DOHH2 (cell line): ENCODE measurements at regions not wholly inside any gene's neighbourhood (a gene's known extent, or its start where the extent isn't known, plus 50 kb on each side); places are given as distances from the start of the nearest gene placed in this dataset.
A peak's percentile ranks its signal among the peaks of the same experiment; 100 is the strongest.

Experiments used
- H3F3A ChIP-seq: fragments of 200-600 bp; sonication (generic), shearing (Covaris generic); 2 replicates; pipeline ENCODE4 v1.6.0; 2016; ENCODE audit warnings: antibody characterized with exemption, mild to moderate bottlenecking; ENCODE audit not compliant: control insufficient read depth, insufficient read depth
- H3K27ac ChIP-seq: fragments of 200-600 bp; sonication (generic); 2 replicates; pipeline ENCODE4 v1.5.1; 2014; ENCODE audit warnings: low read depth, mild to moderate bottlenecking, low read length, moderate library complexity
- H3K27me3 ChIP-seq: fragments of 200-600 bp; sonication (generic); 2 replicates; pipeline ENCODE4 v1.6.1; 2014; ENCODE audit warnings: mild to moderate bottlenecking, low read length, mixed read lengths; ENCODE audit not compliant: control insufficient read depth
- H3K36me3 ChIP-seq: fragments of 200-600 bp; sonication (generic); 2 replicates; pipeline ENCODE4 v1.6.1; 2014; ENCODE audit warnings: mild to moderate bottlenecking, low read length, moderate library complexity, mixed read lengths; ENCODE audit not compliant: control insufficient read depth
- H3K4me1 ChIP-seq: fragments of 200-600 bp; sonication (generic); 2 replicates; pipeline ENCODE4 v1.6.1; 2014; ENCODE audit warnings: mild to moderate bottlenecking, low read length, mixed read lengths; ENCODE audit not compliant: control insufficient read depth
- H3K4me2 ChIP-seq: fragments of 200-600 bp; sonication (generic); 2 replicates; pipeline ENCODE4 v1.6.0; 2014; ENCODE audit warnings: mild to moderate bottlenecking, low read length, moderate library complexity
- H3K4me3 ChIP-seq: fragments of 200-600 bp; sonication (generic); 2 replicates; pipeline ENCODE4 v1.5.1; 2014; ENCODE audit warnings: mild to moderate bottlenecking, low read length, mixed read lengths
- H3K79me2 ChIP-seq: fragments of 200-600 bp; sonication (generic); 2 replicates; pipeline ENCODE4 v1.6.1; 2014; ENCODE audit warnings: mild to moderate bottlenecking, low read length, mixed read lengths; ENCODE audit not compliant: control insufficient read depth
- H3K9me2 ChIP-seq: fragments of 200-600 bp; sonication (generic); replicated peaks from 2 replicates; pipeline ENCODE4 v1.6.1; 2014; ENCODE audit warnings: mild to moderate bottlenecking, low read length, mixed read lengths; ENCODE audit not compliant: control insufficient read depth
- H3K9me3 ChIP-seq: fragments of 200-600 bp; sonication (generic); 2 replicates; pipeline ENCODE4 v1.6.1; 2014; ENCODE audit warnings: antibody characterized with exemption, low read length, mixed read lengths; ENCODE audit not compliant: control insufficient read depth, insufficient read depth
- H4K20me1 ChIP-seq: fragments of 200-600 bp; sonication (generic); 2 replicates; pipeline ENCODE4 v1.6.0; 2014; ENCODE audit warnings: low read depth, mild to moderate bottlenecking, antibody characterized with exemption, low read length, moderate library complexity; ENCODE audit not compliant: control insufficient read depth, insufficient read depth
- CTCF ChIP-seq: fragments of 200-600 bp; sonication (generic); IDR thresholded peaks from one replicate; pipeline ENCODE4 v1.5.1; 2014; ENCODE audit warnings: antibody characterized with exemption, mild to moderate bottlenecking, low read depth, low read length; ENCODE audit not compliant: poor library complexity, severe bottlenecking
- EZH2phosphoT487 ChIP-seq: fragments of 200-600 bp; sonication (generic); IDR thresholded peaks from 2 replicates; pipeline ENCODE4 v1.6.1; 2017; ENCODE audit warnings: borderline replicate concordance, mild to moderate bottlenecking, antibody characterized with exemption, low read length, moderate library complexity, mixed read lengths

DNA sequence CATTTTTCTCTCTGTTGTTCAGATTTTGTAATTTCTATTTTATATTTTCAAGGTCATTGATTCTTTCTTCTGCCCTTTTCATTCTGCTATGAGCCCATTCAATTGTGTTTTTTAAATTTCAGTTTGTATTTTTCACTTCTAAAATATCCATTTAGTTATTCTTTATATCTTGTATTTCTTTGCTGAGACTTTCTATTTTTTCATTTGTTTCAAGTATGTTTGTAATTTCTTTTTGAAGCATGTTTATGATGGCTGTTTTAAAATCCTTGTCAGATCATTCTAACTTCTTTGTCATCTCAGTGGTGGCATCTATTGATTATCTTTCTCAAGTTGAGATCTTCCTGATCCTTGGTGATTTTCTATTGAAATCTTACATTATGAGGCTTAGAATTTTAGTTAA, 157.2 kb upstream of the USP9X start:
- Histone ChIP-seq H3K27ac (no peak overlapping the region), H3F3A (no peaks in the 10 kb centered on the region), H3K27me3 (no peaks in the 10 kb centered on the region), H3K36me3 (no peaks in the 10 kb centered on the region), H3K4me3 (no peak overlapping the region), H3K9me2 (no peaks in the 10 kb centered on the region), H3K4me1 (peaks cover under 1% of the 10 kb centered on the region), H3K9me3 (no peaks in the 10 kb centered on the region), H4K20me1 (no peaks in the 10 kb centered on the region), H3K79me2 (no peaks in the 10 kb centered on the region), H3K4me2 (no peak overlapping the region)
- TF ChIP-seq EZH2phosphoT487: no peak
- no peak for TF ChIP-seq CTCF

GRCh38 chrX:40931921-40932320, 153.3 kb upstream of the USP9X start:
- no peak overlapping the region for H3K27ac ChIP-seq
- peaks cover 8% of the 10 kb centered on the region for H3K4me1 ChIP-seq
- no peaks in the 10 kb centered on the region for H3K36me3 ChIP-seq
- H3K4me2 ChIP-seq: no peak overlapping the region
- no peaks in the 10 kb centered on the region for H3K27me3 ChIP-seq
- no peak overlapping the region for H3K4me3 ChIP-seq
- H4K20me1 ChIP-seq: no peaks in the 10 kb centered on the region
- no peaks in the 10 kb centered on the region for H3F3A ChIP-seq
- H3K9me2 ChIP-seq: no peaks in the 10 kb centered on the region
- no peaks in the 10 kb centered on the region for H3K79me2 ChIP-seq
- TF ChIP-seq CTCF (no peak), EZH2phosphoT487 (no peak)
- H3K9me3 ChIP-seq: no peaks in the 10 kb centered on the region

DNA sequence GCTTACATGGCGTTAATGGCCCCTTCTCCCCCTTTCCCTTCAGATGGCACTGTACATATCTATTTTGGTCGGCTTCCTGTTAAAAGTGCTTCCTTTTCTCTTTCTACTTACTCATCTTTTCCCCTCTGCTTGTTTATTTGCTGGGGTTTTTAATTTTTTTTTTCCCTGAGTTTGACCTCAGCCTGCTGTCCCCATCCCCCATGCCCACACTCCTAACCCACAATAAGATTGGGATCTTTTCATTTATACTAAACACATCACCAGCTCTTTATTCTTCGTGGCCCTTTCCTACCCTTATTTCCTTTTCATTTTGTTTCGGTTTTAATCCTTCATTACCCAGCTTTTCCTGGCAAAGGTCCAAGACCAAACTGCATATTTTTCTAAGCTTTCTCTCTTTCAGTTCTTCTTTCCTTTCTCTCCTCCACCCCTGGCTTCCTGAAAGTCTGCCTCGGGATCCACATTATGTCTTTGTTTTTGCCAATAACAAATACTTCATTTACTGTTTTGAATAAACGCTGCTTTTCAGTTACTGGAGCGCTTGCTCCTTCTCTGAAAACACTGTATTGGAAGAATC, 152.0 kb upstream of the USP9X start:
- H3K27me3 ChIP-seq: no peaks in the 10 kb centered on the region
- H3K9me2 ChIP-seq: no peaks in the 10 kb centered on the region
- H3K9me3 ChIP-seq: no peaks in the 10 kb centered on the region
- no peak for TF ChIP-seq CTCF
- no peak for TF ChIP-seq EZH2phosphoT487
- H3K36me3 ChIP-seq: no peaks in the 10 kb centered on the region
- no peak overlapping the region for H3K4me3 ChIP-seq
- no peaks in the 10 kb centered on the region for H3F3A ChIP-seq
- H4K20me1 ChIP-seq: no peaks in the 10 kb centered on the region
- H3K4me1 ChIP-seq: peaks cover 8% of the 10 kb centered on the region
- H3K4me2 ChIP-seq: peak overlapping the region; percentile 30
- no peaks in the 10 kb centered on the region for H3K79me2 ChIP-seq
- no peak overlapping the region for H3K27ac ChIP-seq
